Common myeloid progenitor, CD34-positive (primary cell): ENCODE measurements at regions not wholly inside any gene's neighbourhood (a gene's known extent, or its start where the extent isn't known, plus 50 kb on each side); places are given as distances from the start of the nearest gene placed in this dataset.
A peak's percentile ranks its signal among the peaks of the same experiment; 100 is the strongest.

Experiments
- CTCF ChIA-PET: fragments of 350-600 bp; sonication (Branson Sonifier 250); formaldehyde crosslinking; loops from one replicate; lab custom pipeline; 2021; ENCODE audit warnings: antibody characterized with exemption; lab: Charles Lee
- POLR2A ChIA-PET: fragments of 350-600 bp; sonication (Branson Sonifier 250); formaldehyde crosslinking; loops from one replicate; lab custom pipeline; 2021; ENCODE audit warnings: antibody characterized with exemption; lab: Charles Lee
- DNase-seq, 3 donors: peaks; one replicate each; pipeline versions ENCODE4 v3.0.0 to v3.0.0-alpha.2; 2013
- H3K27ac ChIP-seq, 2 experiments: 1 replicate in 1 of 2; 2 replicates in 1 of 2; pipeline ENCODE4 v1.7.0; 2013; ENCODE audit warnings: inconsistent platforms in 2 of 2, low read length in 2 of 2, mild to moderate bottlenecking in 2 of 2, low read depth in 1 of 2, moderate library complexity in 1 of 2; ENCODE audit not compliant: severe bottlenecking in 2 of 2, insufficient read depth in 1 of 2, poor library complexity in 1 of 2
- H3K27me3 ChIP-seq, 5 experiments: replicated peaks in 2 of 5; 1 replicate in 3 of 5; 2 replicates in 2 of 5; pipeline versions ENCODE4 v1.6.1 to v1.7.0; 2013; ENCODE audit warnings: low read length in 4 of 5, mild to moderate bottlenecking in 2 of 5, moderate library complexity in 2 of 5, inconsistent platforms in 1 of 5; ENCODE audit not compliant: insufficient read depth in 5 of 5, control insufficient read depth in 4 of 5
- H3K36me3 ChIP-seq, 4 experiments: 1 replicate in 2 of 4; 2 replicates in 2 of 4; pipeline versions ENCODE4 v1.6.1 to v1.7.0; 2013; ENCODE audit warnings: low read length in 3 of 4, control low read depth in 1 of 4, mild to moderate bottlenecking in 1 of 4; ENCODE audit not compliant: control insufficient read depth in 4 of 4, insufficient read depth in 4 of 4
- H3K4me1 ChIP-seq, 4 experiments: 1 replicate in 3 of 4; 2 replicates in 1 of 4; pipeline versions ENCODE4 v1.6.1 to v1.7.1; 2013; ENCODE audit warnings: low read length in 3 of 4, mild to moderate bottlenecking in 3 of 4, control low read depth in 1 of 4, inconsistent platforms in 1 of 4, moderate library complexity in 1 of 4; ENCODE audit not compliant: control insufficient read depth in 4 of 4, insufficient read depth in 4 of 4; ENCODE audit errors: control extremely low read depth in 1 of 4
- H3K4me3 ChIP-seq, 7 experiments: 1 replicate in 4 of 7; 2 replicates in 3 of 7; pipeline versions ENCODE4 v1.5.1 to v1.7.0; 2013; ENCODE audit warnings: mild to moderate bottlenecking in 7 of 7, low read length in 6 of 7, moderate library complexity in 6 of 7, inconsistent platforms in 2 of 7, low read depth in 2 of 7, control low read depth in 1 of 7; ENCODE audit not compliant: insufficient read depth in 4 of 7, control insufficient read depth in 1 of 7; ENCODE audit errors: extremely low read depth in 1 of 7
- H3K9me3 ChIP-seq, 5 experiments: 1 replicate in 4 of 5; 2 replicates in 1 of 5; pipeline versions ENCODE4 v1.6.1 to v1.7.1; 2013; ENCODE audit warnings: low read length in 4 of 5, mild to moderate bottlenecking in 2 of 5, inconsistent platforms in 1 of 5, low read depth in 1 of 5, moderate library complexity in 1 of 5; ENCODE audit not compliant: control insufficient read depth in 4 of 5, insufficient read depth in 2 of 5; ENCODE audit errors: control extremely low read depth in 1 of 5
- WGBS: methylation state at CpG from one replicate; pipeline ENCODE4 v1.1.5; 2013; ENCODE audit not compliant: insufficient coverage; 5-methylcytosine and 5-hydroxymethylcytosine counted together

DNA sequence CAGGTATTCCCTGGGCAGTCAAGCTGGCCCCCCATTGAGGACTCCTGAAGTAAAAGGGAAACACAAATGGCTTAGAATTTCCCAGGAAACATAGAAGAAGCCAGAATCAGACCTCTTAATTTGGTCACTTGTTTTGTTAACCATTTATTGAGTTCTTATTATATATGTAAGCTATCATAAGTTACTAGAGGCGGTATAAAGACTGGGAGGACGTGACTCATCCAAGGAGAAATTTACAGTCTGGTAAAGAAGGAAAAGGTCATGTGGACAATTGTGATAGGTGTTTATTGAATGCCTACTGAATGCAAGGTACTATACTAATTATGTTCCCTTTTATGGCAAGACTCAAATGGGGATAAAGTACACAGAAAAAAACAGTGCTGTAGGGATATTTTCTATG is 146.7 kb downstream of the DYRK2 start:
- Histone ChIP-seq H3K4me3 (no peak overlapping the region), H3K9me3 (peaks cover 0 to 8% (median 5%) of the 10 kb centered on the region in 5 experiments), H3K27me3 (peaks cover 0 to 3% (median 0%) of the 10 kb centered on the region in 5 experiments), H3K27ac (no peak overlapping the region), H3K4me1 (no peaks in the 10 kb centered on the region), H3K36me3 (no peaks in the 10 kb centered on the region)
- no CpG with 5 or more reads among the region's 2 CpGs for WGBS
- DNase-seq, result no peak
- ChIA-PET POLR2A (no interaction called here), CTCF (no interaction called here)

DNA sequence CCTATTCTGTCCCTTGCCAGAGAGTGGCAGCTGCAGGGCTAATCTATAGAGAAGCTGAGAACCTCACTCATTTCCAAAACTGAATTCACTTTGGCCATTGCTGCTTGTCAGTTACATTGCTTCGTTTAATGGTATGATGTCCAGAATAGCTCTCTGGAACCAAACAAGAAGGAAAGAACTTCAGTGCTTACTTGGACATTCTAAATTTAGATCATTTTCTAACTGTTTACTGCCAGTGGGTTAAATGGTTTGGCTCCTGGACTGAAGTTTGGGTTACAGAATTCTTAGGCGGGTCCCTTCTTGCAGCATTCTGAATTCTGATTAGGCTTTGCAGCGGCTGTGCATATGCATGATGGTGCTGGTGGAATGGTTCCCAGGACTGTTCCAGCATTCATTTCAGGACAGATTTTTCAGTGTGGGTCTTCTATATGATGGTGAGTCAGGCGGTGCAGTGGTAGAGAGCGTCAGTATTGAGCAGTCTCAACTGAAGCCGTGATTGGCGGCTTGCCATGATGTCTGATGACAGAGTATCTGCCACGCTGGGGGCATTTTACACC is 148.7 kb downstream of the DYRK2 start:
- Histone ChIP-seq H3K27me3 (peaks cover 0 to 3% (median 0%) of the 10 kb centered on the region in 5 experiments), H3K27ac (no peak overlapping the region), H3K9me3 (peaks cover 0 to 3% (median 1%) of the 10 kb centered on the region in 5 experiments), H3K4me1 (no peaks in the 10 kb centered on the region), H3K36me3 (no peaks in the 10 kb centered on the region), H3K4me3 (no peak overlapping the region)
- ChIA-PET CTCF (no interaction called here), POLR2A (no interaction called here)
- 100% methylated on average over 2 of the region's 8 CpGs for WGBS
- DNase-seq, result no peak

DNA sequence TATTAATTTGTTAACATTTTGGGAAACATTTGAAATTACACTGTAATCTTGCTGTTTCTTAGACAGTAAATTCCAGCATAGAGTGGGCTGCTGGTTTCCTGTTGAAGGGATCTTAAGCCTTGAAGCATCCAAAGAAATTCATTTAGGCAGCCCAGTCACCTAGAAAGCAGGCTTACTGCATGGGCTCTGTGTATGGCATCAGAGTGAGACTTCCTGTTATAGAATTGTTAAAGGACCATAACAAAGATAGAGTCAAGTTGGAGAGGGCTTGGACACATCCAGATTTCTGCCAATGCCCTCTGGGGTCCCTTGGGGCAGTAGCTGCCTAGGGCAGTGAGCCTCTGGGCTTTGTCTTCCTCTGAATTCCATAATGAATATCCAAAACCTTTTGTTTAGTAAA is 149.2 kb downstream of the DYRK2 start:
- no peak overlapping the region for H3K27ac ChIP-seq
- H3K9me3 ChIP-seq, result no peaks in the 10 kb centered on the region
- H3K4me3 ChIP-seq, result no peak overlapping the region
- no peaks in the 10 kb centered on the region for H3K4me1 ChIP-seq
- ChIA-PET CTCF (no interaction called here), POLR2A (no interaction called here)
- no peak for DNase-seq
- H3K27me3 ChIP-seq, result peaks cover 0 to 3% (median 0%) of the 10 kb centered on the region in 5 experiments
- no peaks in the 10 kb centered on the region for H3K36me3 ChIP-seq

DNA sequence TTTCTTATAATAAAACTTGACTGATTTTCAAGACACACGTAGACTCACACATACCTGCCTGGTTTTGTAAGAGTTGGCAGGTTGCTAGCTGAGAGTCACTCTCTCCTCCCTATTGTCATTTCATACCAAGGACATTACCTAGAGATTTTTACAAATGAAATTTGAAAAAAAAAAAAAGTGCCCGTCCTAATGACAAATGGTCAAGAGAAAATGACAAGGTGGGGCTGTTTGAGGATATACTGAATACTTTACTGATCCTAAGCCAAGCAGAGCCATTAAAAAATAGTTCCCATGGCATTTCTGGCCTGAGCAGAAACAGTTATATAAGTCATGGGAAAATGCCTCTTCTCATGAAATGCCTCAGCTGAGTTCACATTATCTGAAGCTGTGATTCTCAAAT is 150.2 kb downstream of the DYRK2 start:
- ChIA-PET POLR2A (no interaction called here), CTCF (no interaction called here)

DNA sequence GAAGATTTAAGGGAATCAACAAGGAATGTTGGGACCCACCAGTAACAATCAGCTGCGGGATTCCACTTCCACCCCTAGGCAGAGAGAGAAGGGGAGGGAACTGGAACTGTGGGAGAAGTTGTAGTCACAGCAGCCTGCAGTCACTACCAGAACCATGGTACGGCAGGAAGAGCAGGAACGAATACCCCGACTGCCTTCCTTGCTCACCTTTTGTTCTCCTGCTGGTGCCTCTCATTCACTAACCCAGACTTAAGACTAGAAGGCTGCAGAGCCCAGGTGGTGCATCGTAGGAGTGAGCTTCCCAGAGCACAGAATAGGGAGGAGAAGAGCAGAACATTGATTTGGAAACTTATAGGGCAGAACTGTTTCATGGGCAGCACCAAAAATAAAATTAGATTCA is 154.2 kb downstream of the DYRK2 start:
- Histone ChIP-seq H3K27ac (no peak overlapping the region), H3K27me3 (no peaks in the 10 kb centered on the region), H3K9me3 (no peaks in the 10 kb centered on the region), H3K4me1 (peaks cover 0 to 13% (median 8%) of the 10 kb centered on the region in 4 experiments), H3K4me3 (no peak overlapping the region), H3K36me3 (no peaks in the 10 kb centered on the region)
- no peak for DNase-seq
- ChIA-PET POLR2A (no interaction called here), CTCF (no interaction called here)
- WGBS, result 100% methylated on average over 1 of the region's 5 CpGs

More for the DNA sequence above, 150.2 kb downstream of the DYRK2 start:
- no CpG with 5 or more reads among the region's 2 CpGs for WGBS
- peaks cover 0 to 3% (median 0%) of the 10 kb centered on the region in 5 experiments for H3K27me3 ChIP-seq
- H3K4me3 ChIP-seq, result no peak overlapping the region
- H3K36me3 ChIP-seq, result no peaks in the 10 kb centered on the region
- H3K9me3 ChIP-seq, result no peaks in the 10 kb centered on the region
- no peak for DNase-seq
- H3K4me1 ChIP-seq, result peaks cover 0 to 4% (median 3%) of the 10 kb centered on the region in 4 experiments
- no peak overlapping the region for H3K27ac ChIP-seq

DNA sequence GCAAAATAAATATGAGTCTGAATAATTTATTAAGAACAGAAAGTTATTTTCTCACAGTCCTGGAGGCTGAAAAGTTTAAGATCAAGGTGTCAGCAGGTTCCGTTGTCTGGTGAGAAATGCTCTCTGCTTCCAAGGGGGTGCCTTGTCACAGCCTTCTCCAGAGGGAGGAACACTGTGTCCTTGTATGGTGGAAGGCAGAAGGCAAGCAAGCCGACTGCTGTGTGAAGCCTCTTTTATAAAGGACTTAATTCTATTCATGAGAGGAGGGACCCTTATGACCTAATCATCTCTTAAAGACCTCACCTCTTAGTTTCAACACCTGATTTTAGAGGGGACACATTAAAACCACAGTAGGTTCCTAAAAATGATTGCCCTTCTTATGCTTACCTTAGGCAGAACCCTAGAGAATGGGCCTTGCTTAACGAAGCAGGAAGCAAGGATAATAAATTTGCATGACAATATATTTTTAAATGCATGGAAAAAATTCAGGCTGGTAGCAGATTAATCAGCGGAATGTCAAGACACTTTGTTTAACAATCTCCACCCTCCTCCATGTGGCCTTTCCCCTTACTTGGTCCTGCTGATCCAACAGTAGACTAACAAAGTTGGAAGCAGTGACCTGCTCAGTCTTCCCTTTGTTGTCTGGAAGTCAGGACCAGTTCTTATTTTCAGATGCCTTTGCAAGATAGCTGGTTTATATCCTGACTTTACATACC is 154.9 kb downstream of the DYRK2 start:
- H3K27me3 ChIP-seq, result no peaks in the 10 kb centered on the region
- no peak overlapping the region for H3K4me3 ChIP-seq
- peaks cover 0 to 13% (median 8%) of the 10 kb centered on the region in 4 experiments for H3K4me1 ChIP-seq
- no peak overlapping the region for H3K27ac ChIP-seq
- WGBS, result 83% methylated on average over 1 of the region's 4 CpGs
- no peaks in the 10 kb centered on the region for H3K36me3 ChIP-seq
- no peaks in the 10 kb centered on the region for H3K9me3 ChIP-seq
- no peak for DNase-seq
- ChIA-PET CTCF (no interaction called here), POLR2A (no interaction called here)

GRCh38 chr12:67804168-67804567 is 155.6 kb downstream of the DYRK2 start:
- Histone ChIP-seq H3K4me3 (no peak overlapping the region), H3K4me1 (peaks cover 0 to 13% (median 8%) of the 10 kb centered on the region in 4 experiments), H3K27me3 (no peaks in the 10 kb centered on the region), H3K9me3 (no peaks in the 10 kb centered on the region), H3K27ac (no peak overlapping the region), H3K36me3 (no peaks in the 10 kb centered on the region)
- ChIA-PET CTCF (no interaction called here), POLR2A (no interaction called here)
- 20% methylated on average over 1 of the region's 1 CpG for WGBS
- DNase-seq, result peak; percentile 4 to 58 (median 37)
